Mesenchymal stem cell (in vitro differentiated cells and primary cell): ENCODE measurements at regions not wholly inside any gene's neighbourhood (a gene's known extent, or its start where the extent isn't known, plus 50 kb on each side); places are given as distances from the start of the nearest gene placed in this dataset.

Experiments used
- DNase-seq: peaks from one replicate; pipeline ENCODE4 v3.0.0-alpha.2; 2013
- H2AFZ ChIP-seq: one replicate; pipeline ENCODE4 v1.6.1; 2013; ENCODE audit warnings: low read depth, mild to moderate bottlenecking, control low read depth, inconsistent platforms, low read length, moderate library complexity
- H2AK5ac ChIP-seq: 2 replicates; pipeline ENCODE4 v1.6.1; 2013; ENCODE audit warnings: low read length, moderate library complexity, mild to moderate bottlenecking, inconsistent platforms; ENCODE audit not compliant: severe bottlenecking
- H2BK120ac ChIP-seq: one replicate; pipeline ENCODE4 v1.6.1; 2013; ENCODE audit warnings: low read depth, mild to moderate bottlenecking, inconsistent platforms, low read length, moderate library complexity
- H2BK12ac ChIP-seq, 2 experiments: one replicate each; pipeline ENCODE4 v1.6.1; 2013; ENCODE audit warnings: inconsistent platforms in 2 of 2, low read length in 2 of 2, mild to moderate bottlenecking in 2 of 2, moderate library complexity in 2 of 2, control low read depth in 1 of 2
- H2BK15ac ChIP-seq: one replicate; pipeline ENCODE4 v1.6.1; 2013; ENCODE audit warnings: mild to moderate bottlenecking, low read depth, inconsistent platforms; ENCODE audit not compliant: poor library complexity, severe bottlenecking
- H2BK5ac ChIP-seq: 2 replicates; pipeline ENCODE4 v1.6.1; 2013; ENCODE audit warnings: low read depth, mild to moderate bottlenecking, low read length, control low read depth, inconsistent platforms; ENCODE audit not compliant: poor library complexity, severe bottlenecking
- H3K14ac ChIP-seq, 2 experiments: one replicate each; pipeline ENCODE4 v1.6.1; 2013; ENCODE audit warnings: inconsistent platforms in 2 of 2, low read length in 2 of 2, control low read depth in 1 of 2, mild to moderate bottlenecking in 1 of 2, moderate library complexity in 1 of 2
- H3K18ac ChIP-seq, 2 experiments: one replicate each; pipeline ENCODE4 v1.6.1; 2013; ENCODE audit warnings: inconsistent platforms in 2 of 2, low read length in 2 of 2, control low read depth in 1 of 2, low read depth in 1 of 2, mild to moderate bottlenecking in 1 of 2
- H3K23ac ChIP-seq, 2 experiments: one replicate each; pipeline ENCODE4 v1.6.1; 2013; ENCODE audit warnings: inconsistent platforms in 2 of 2, low read length in 2 of 2, mild to moderate bottlenecking in 2 of 2, moderate library complexity in 2 of 2, control low read depth in 1 of 2
- H3K27ac ChIP-seq: 2 replicates; pipeline ENCODE4 v1.5.1; 2013; ENCODE audit warnings: mild to moderate bottlenecking, moderate library complexity, low read length, control low read depth, inconsistent platforms; ENCODE audit not compliant: poor library complexity, severe bottlenecking
- H3K27me3 ChIP-seq, 2 experiments: 2 replicates each; pipeline versions ENCODE4 v1.6.1 to v1.7.0; 2013; ENCODE audit warnings: low read length in 2 of 2, mild to moderate bottlenecking in 2 of 2, moderate library complexity in 2 of 2, control low read depth in 1 of 2, inconsistent platforms in 1 of 2; ENCODE audit not compliant: control insufficient read depth in 1 of 2, insufficient read depth in 1 of 2
- H3K36me3 ChIP-seq, 2 experiments: 2 replicates each; pipeline versions ENCODE4 v1.6.1 to v1.7.0; 2013; ENCODE audit warnings: low read length in 2 of 2, control low read depth in 1 of 2, inconsistent platforms in 1 of 2, low read depth in 1 of 2, mild to moderate bottlenecking in 1 of 2; ENCODE audit not compliant: insufficient read depth in 2 of 2, control insufficient read depth in 1 of 2
- H3K4ac ChIP-seq, 2 experiments: one replicate each; pipeline ENCODE4 v1.6.1; 2013; ENCODE audit warnings: inconsistent platforms in 2 of 2, low read length in 2 of 2, mild to moderate bottlenecking in 2 of 2, moderate library complexity in 2 of 2, control low read depth in 1 of 2, low read depth in 1 of 2
- H3K4me1 ChIP-seq: 2 replicates; pipeline ENCODE4 v1.6.1; 2013; ENCODE audit warnings: low read depth, low read length, control low read depth; ENCODE audit not compliant: control insufficient read depth, insufficient read depth
- H3K4me2 ChIP-seq: 2 replicates; pipeline ENCODE4 v1.6.1; 2013; ENCODE audit warnings: low read length, mild to moderate bottlenecking, inconsistent platforms; ENCODE audit not compliant: poor library complexity, severe bottlenecking
- H3K4me3 ChIP-seq, 2 experiments: 2 replicates each; pipeline versions ENCODE4 v1.5.1 to v1.7.0; 2013; ENCODE audit warnings: low read length in 2 of 2, mild to moderate bottlenecking in 2 of 2, control low read depth in 1 of 2, low read depth in 1 of 2; ENCODE audit not compliant: insufficient read depth in 1 of 2
- H3K79me1 ChIP-seq: replicated peaks from 2 replicates; pipeline ENCODE4 v1.6.1; 2013; ENCODE audit warnings: mild to moderate bottlenecking, control low read depth, low read length, inconsistent platforms; ENCODE audit not compliant: poor library complexity, severe bottlenecking
- H3K9ac ChIP-seq: 2 replicates; pipeline ENCODE4 v1.7.0; 2013; ENCODE audit warnings: mild to moderate bottlenecking, low read length, moderate library complexity
- H3K9me3 ChIP-seq: 2 replicates; pipeline ENCODE4 v1.7.0; 2013; ENCODE audit warnings: mild to moderate bottlenecking, low read length; ENCODE audit not compliant: control insufficient read depth
- H4K8ac ChIP-seq: one replicate; pipeline ENCODE4 v1.6.1; 2013; ENCODE audit warnings: inconsistent platforms, mild to moderate bottlenecking, low read length, moderate library complexity
- H4K91ac ChIP-seq: one replicate; pipeline ENCODE4 v1.6.1; 2013; ENCODE audit warnings: mild to moderate bottlenecking, low read length, inconsistent platforms
- whole genome bisulfite sequencing: methylation state at CpG from one replicate; pipeline ENCODE4 v1.1.7; 2013; ENCODE audit warnings: mixed read lengths; 5-methylcytosine and 5-hydroxymethylcytosine counted together

- peaks cover 0 to 9% of the 10 kb centered on the region in 2 experiments for H3K27me3 ChIP-seq
- H4K8ac ChIP-seq, result no peak overlapping the region
- no peak overlapping the region for H2BK12ac ChIP-seq
- no peak overlapping the region for H3K9ac ChIP-seq
- no peak overlapping the region for H3K4me3 ChIP-seq
- DNase-seq, result no peak
- no peaks in the 10 kb centered on the region for H3K79me1 ChIP-seq
- H3K27ac ChIP-seq, result no peak overlapping the region
- no CpG with 5 or more reads among the region's 1 CpG for WGBS
- no peak overlapping the region for H2AFZ ChIP-seq
- H2AK5ac ChIP-seq, result no peak overlapping the region
- H2BK120ac ChIP-seq, result no peak overlapping the region
- H3K4me1 ChIP-seq, result peaks cover 2% of the 10 kb centered on the region
- no peak overlapping the region for H4K91ac ChIP-seq
- H3K4me2 ChIP-seq, result no peak overlapping the region
- H2BK15ac ChIP-seq, result no peak overlapping the region
- H3K23ac ChIP-seq, result no peak overlapping the region
- H3K18ac ChIP-seq, result no peak overlapping the region
- H3K14ac ChIP-seq, result no peak overlapping the region
- H3K4ac ChIP-seq, result no peak overlapping the region
- no peak overlapping the region for H2BK5ac ChIP-seq
- H3K36me3 ChIP-seq, result no peaks in the 10 kb centered on the region
- H3K9me3 ChIP-seq, result peaks cover 3% of the 10 kb centered on the region
Measured at GRCh38 chr16:82524976-82525375, 101.8 kb upstream of the CDH13 start.

- no peak overlapping the region for H3K27ac ChIP-seq
- no peak overlapping the region for H2BK12ac ChIP-seq
- no peaks in the 10 kb centered on the region for H3K36me3 ChIP-seq
- no peak overlapping the region for H3K18ac ChIP-seq
- peaks cover 2% of the 10 kb centered on the region for H3K4me1 ChIP-seq
- no peak overlapping the region for H4K8ac ChIP-seq
- H2BK5ac ChIP-seq, result no peak overlapping the region
- no peak overlapping the region for H3K4ac ChIP-seq
- WGBS, result 14% methylated on average over 1 of the region's 1 CpG
- H3K9me3 ChIP-seq, result peaks cover 3% of the 10 kb centered on the region
- H3K4me3 ChIP-seq, result no peak overlapping the region
- no peak overlapping the region for H3K4me2 ChIP-seq
- H2AFZ ChIP-seq, result no peak overlapping the region
- no peak overlapping the region for H2BK15ac ChIP-seq
- no peak overlapping the region for H2AK5ac ChIP-seq
- no peak overlapping the region for H3K14ac ChIP-seq
- H3K9ac ChIP-seq, result no peak overlapping the region
- no peaks in the 10 kb centered on the region for H3K79me1 ChIP-seq
- peaks cover 0 to 17% of the 10 kb centered on the region in 2 experiments for H3K27me3 ChIP-seq
- H4K91ac ChIP-seq, result no peak overlapping the region
- H3K23ac ChIP-seq, result no peak overlapping the region
- H2BK120ac ChIP-seq, result no peak overlapping the region
- DNase-seq, result no peak
Measured at GRCh38 chr16:82523815-82524214, 103.0 kb upstream of the CDH13 start.

- Histone ChIP-seq H3K4ac (no peak overlapping the region), H2BK12ac (no peak overlapping the region), H2BK120ac (no peak overlapping the region), H2BK15ac (no peak overlapping the region), H3K27me3 (peaks cover 3 to 21% of the 10 kb centered on the region in 2 experiments), H3K18ac (no peak overlapping the region), H3K4me2 (no peak overlapping the region), H3K23ac (no peak overlapping the region), H3K27ac (no peak overlapping the region), H4K91ac (no peak overlapping the region), H3K79me1 (no peaks in the 10 kb centered on the region), H3K36me3 (no peaks in the 10 kb centered on the region), H3K14ac (no peak overlapping the region), H2AFZ (no peak overlapping the region), H3K4me1 (peaks cover 2% of the 10 kb centered on the region), H2AK5ac (no peak overlapping the region), H3K9me3 (peaks cover 3% of the 10 kb centered on the region), H2BK5ac (no peak overlapping the region), H3K4me3 (no peak overlapping the region), H3K9ac (no peak overlapping the region), H4K8ac (no peak overlapping the region)
- WGBS, result 83% methylated on average over 6 of the region's 6 CpGs
- DNase-seq, result no peak
Measured at GRCh38 chr16:82522026-82522425, 104.7 kb upstream of the CDH13 start.

- H3K23ac ChIP-seq, result no peak overlapping the region
- no peak overlapping the region for H3K18ac ChIP-seq
- peaks cover 2% of the 10 kb centered on the region for H3K4me1 ChIP-seq
Measured at GRCh38 chr16:82518811-82519210, 108.0 kb upstream of the CDH13 start.

More at GRCh38 chr16:82518811-82519210, 108.0 kb upstream of the CDH13 start:
- Histone ChIP-seq H3K79me1 (no peaks in the 10 kb centered on the region), H2AK5ac (no peak overlapping the region), H3K36me3 (no peaks in the 10 kb centered on the region), H2BK120ac (no peak overlapping the region), H3K4ac (no peak overlapping the region), H3K9me3 (peaks cover 3% of the 10 kb centered on the region), H3K14ac (no peak overlapping the region), H4K8ac (no peak overlapping the region), H3K27ac (no peak overlapping the region), H2BK12ac (no peak overlapping the region), H3K4me3 (no peak overlapping the region), H2BK5ac (no peak overlapping the region), H2AFZ (no peak overlapping the region), H2BK15ac (no peak overlapping the region), H3K9ac (no peak overlapping the region), H3K4me2 (no peak overlapping the region), H3K27me3 (peaks cover 3 to 34% of the 10 kb centered on the region in 2 experiments), H4K91ac (no peak overlapping the region)
- 100% methylated on average over 1 of the region's 2 CpGs for WGBS
- DNase-seq, result no peak
